ENCODE measurements at regions not wholly inside any gene's neighbourhood (a gene's known extent, or its start where the extent isn't known, plus 50 kb on each side); places are given as distances from the start of the nearest gene placed in this dataset.

- peaks cover 3% of the 10 kb centered on the region for H3K27me3 ChIP-seq
- WGBS, 4 donors: 81 to 87% (median 82%) methylated on average over 4 of the region's 4 CpGs
- intact Hi-C loops (cut with DNase I): no loop called here
- no peak for DNase-seq
- no peak overlapping the region for H3K27ac ChIP-seq
- no peak for TF ChIP-seq CTCF (IDR thresholded peaks at IDR 0.05)
- TF ChIP-seq POLR2A (IDR thresholded peaks at IDR 0.05): no peak
- H3K4me1 ChIP-seq (replicated peaks in 1 of 2): no peaks in the 10 kb centered on the region
- H3K4me3 ChIP-seq: no peak overlapping the region
- no peaks in the 10 kb centered on the region for H3K36me3 ChIP-seq (replicated peaks in 1 of 2)
- no peaks in the 10 kb centered on the region for H3K9me3 ChIP-seq (replicated peaks in 1 of 3)
These were observed 57.4 kb upstream of the RMP24 start for GRCh38 chr18:35915056-35915455.

GRCh38 chr18:35917043-35917442 is 55.4 kb upstream of the RMP24 start:
- peaks cover 3% of the 10 kb centered on the region for H3K27me3 ChIP-seq
- TF ChIP-seq CTCF (IDR thresholded peaks at IDR 0.05): no peak
- no peak for TF ChIP-seq POLR2A (IDR thresholded peaks at IDR 0.05)
- H3K4me3 ChIP-seq: no peak overlapping the region
- intact Hi-C loops (cut with DNase I): no loop called here
- H3K27ac ChIP-seq: no peak overlapping the region
- DNase-seq: no peak
- no peaks in the 10 kb centered on the region for H3K4me1 ChIP-seq (replicated peaks in 1 of 2)
- no peaks in the 10 kb centered on the region for H3K36me3 ChIP-seq (replicated peaks in 1 of 2)
- H3K9me3 ChIP-seq (replicated peaks in 1 of 3): no peaks in the 10 kb centered on the region

- TF ChIP-seq POLR2A (IDR thresholded peaks at IDR 0.05) (no peak), CTCF (IDR thresholded peaks at IDR 0.05) (no peak)
- no peaks in the 10 kb centered on the region for H3K36me3 ChIP-seq (replicated peaks in 1 of 2)
- H3K4me1 ChIP-seq (replicated peaks in 1 of 2): no peaks in the 10 kb centered on the region
- intact Hi-C loops (cut with DNase I): no loop called here
- DNase-seq: no peak
- H3K27me3 ChIP-seq: peaks cover 3% of the 10 kb centered on the region
- no peaks in the 10 kb centered on the region for H3K9me3 ChIP-seq (replicated peaks in 1 of 3)
- H3K4me3 ChIP-seq: no peak overlapping the region
- no peak overlapping the region for H3K27ac ChIP-seq
- WGBS, 4 donors: 94 to 100% (median 98%) methylated on average over 1 of the region's 1 CpG
These were observed 53.9 kb upstream of the RMP24 start for GRCh38 chr18:35918564-35918963.

GRCh38 chr18:35919179-35919578 is 53.3 kb upstream of the RMP24 start:
- intact Hi-C loops (cut with DNase I): no loop called here
- WGBS, 4 donors: 73 to 87% (median 78%) methylated on average over 2 of the region's 2 CpGs
- peaks cover 3% of the 10 kb centered on the region for H3K27me3 ChIP-seq
- no peak for TF ChIP-seq POLR2A (IDR thresholded peaks at IDR 0.05)
- no peak for TF ChIP-seq CTCF (IDR thresholded peaks at IDR 0.05)
- H3K4me1 ChIP-seq (replicated peaks in 1 of 2): no peaks in the 10 kb centered on the region
- no peak for DNase-seq
- H3K9me3 ChIP-seq (replicated peaks in 1 of 3): no peaks in the 10 kb centered on the region
- H3K36me3 ChIP-seq (replicated peaks in 1 of 2): no peaks in the 10 kb centered on the region
- H3K4me3 ChIP-seq: no peak overlapping the region
- no peak overlapping the region for H3K27ac ChIP-seq

Data from adrenal gland (tissue), 9 donors.